ENCODE measurements at regions not wholly inside any gene's neighbourhood (a gene's known extent, or its start where the extent isn't known, plus 50 kb on each side); places are given as distances from the start of the nearest gene placed in this dataset.

- intact Hi-C loops (cut with DNase I, micrococcal nuclease): no loop called here
- no peak overlapping the region for H3K4me3 Mint-ChIP-seq
- no peaks in the 10 kb centered on the region for H3K36me3 Mint-ChIP-seq (ENCODE audit: low read depth)
- no peaks in the 10 kb centered on the region for H3K36me3 ChIP-seq (ENCODE audit: insufficient read depth, low read length)
- no peaks in the 10 kb centered on the region for H3K27me3 Mint-ChIP-seq
- no peaks in the 10 kb centered on the region for H3K9me3 ChIP-seq (ENCODE audit: control insufficient read depth in 1 of 2, insufficient read depth in 1 of 2, low read length in 2 of 2)
- no peak overlapping the region for H3K27ac Mint-ChIP-seq
- no peak for TF ChIP-seq CTCF (IDR thresholded peaks at IDR 0.05)
- ChIA-PET POLR2A (no interaction called here), CTCF (no interaction called here)
- no peaks in the 10 kb centered on the region for H3K9me3 Mint-ChIP-seq
- ATAC-seq (ENCODE audit: poor library complexity) (no peak), DNase-seq (no peak)
- no peaks in the 10 kb centered on the region for H3K4me1 Mint-ChIP-seq (ENCODE audit: low read depth)
- H3K4me3 ChIP-seq (ENCODE audit: low read length): no peak overlapping the region
- H3K27ac ChIP-seq (ENCODE audit: low read depth in 1 of 2, low read length in 2 of 2): no peak overlapping the region
- no peaks in the 10 kb centered on the region for H3K27me3 ChIP-seq (ENCODE audit: control insufficient read depth in 1 of 2, insufficient read depth in 2 of 2, low read length in 2 of 2)
- H3K4me1 ChIP-seq (ENCODE audit: insufficient read depth, low read length): no peaks in the 10 kb centered on the region
These were observed 262.5 kb downstream of the CDH26 start for GRCh38 chr20:60220706-60221105.

- no peak overlapping the region for H3K27ac Mint-ChIP-seq
- Histone ChIP-seq H3K4me1 (ENCODE audit: insufficient read depth, low read length) (no peaks in the 10 kb centered on the region), H3K27me3 (ENCODE audit: control insufficient read depth in 1 of 2, insufficient read depth in 2 of 2, low read length in 2 of 2) (no peaks in the 10 kb centered on the region), H3K36me3 (ENCODE audit: insufficient read depth, low read length) (no peaks in the 10 kb centered on the region), H3K9me3 (ENCODE audit: control insufficient read depth in 1 of 2, insufficient read depth in 1 of 2, low read length in 2 of 2) (no peaks in the 10 kb centered on the region), H3K4me3 (ENCODE audit: low read length) (no peak overlapping the region), H3K27ac (ENCODE audit: low read depth in 1 of 2, low read length in 2 of 2) (no peak overlapping the region)
- H3K4me3 Mint-ChIP-seq: no peak overlapping the region
- ATAC-seq (ENCODE audit: poor library complexity) (no peak), DNase-seq (no peak)
- intact Hi-C loops (cut with DNase I, micrococcal nuclease): no loop called here
- H3K4me1 Mint-ChIP-seq (ENCODE audit: low read depth): no peaks in the 10 kb centered on the region
- no peaks in the 10 kb centered on the region for H3K9me3 Mint-ChIP-seq
- H3K36me3 Mint-ChIP-seq (ENCODE audit: low read depth): no peaks in the 10 kb centered on the region
- POLR2A ChIA-PET: no interaction called here
- no peak for TF ChIP-seq CTCF (IDR thresholded peaks at IDR 0.05)
- CTCF ChIA-PET: no interaction called here
- no peaks in the 10 kb centered on the region for H3K27me3 Mint-ChIP-seq
These were observed 263.4 kb downstream of the CDH26 start for GRCh38 chr20:60221593-60221992.

GRCh38 chr20:60222497-60222896, 264.3 kb downstream of the CDH26 start:
- Mint-ChIP-seq H3K9me3 (no peaks in the 10 kb centered on the region), H3K27ac (no peak overlapping the region), H3K27me3 (no peaks in the 10 kb centered on the region), H3K36me3 (ENCODE audit: low read depth) (no peaks in the 10 kb centered on the region), H3K4me3 (no peak overlapping the region), H3K4me1 (ENCODE audit: low read depth) (no peaks in the 10 kb centered on the region)
- Histone ChIP-seq H3K36me3 (ENCODE audit: insufficient read depth, low read length) (no peaks in the 10 kb centered on the region), H3K27ac (ENCODE audit: low read depth in 1 of 2, low read length in 2 of 2) (no peak overlapping the region), H3K4me1 (ENCODE audit: insufficient read depth, low read length) (no peaks in the 10 kb centered on the region), H3K9me3 (ENCODE audit: control insufficient read depth in 1 of 2, insufficient read depth in 1 of 2, low read length in 2 of 2) (no peaks in the 10 kb centered on the region), H3K27me3 (ENCODE audit: control insufficient read depth in 1 of 2, insufficient read depth in 2 of 2, low read length in 2 of 2) (no peaks in the 10 kb centered on the region), H3K4me3 (ENCODE audit: low read length) (no peak overlapping the region)
- ChIA-PET POLR2A (no interaction called here), CTCF (no interaction called here)
- DNase-seq (no peak), ATAC-seq (ENCODE audit: poor library complexity) (no peak)
- TF ChIP-seq CTCF (IDR thresholded peaks at IDR 0.05): no peak
- intact Hi-C loops (cut with DNase I, micrococcal nuclease): no loop called here

All from CD4-positive, alpha-beta T cell (primary cell).